ENCODE measurements at regions not wholly inside any gene's neighbourhood (a gene's known extent, or its start where the extent isn't known, plus 50 kb on each side); places are given as distances from the start of the nearest gene placed in this dataset.

DNA sequence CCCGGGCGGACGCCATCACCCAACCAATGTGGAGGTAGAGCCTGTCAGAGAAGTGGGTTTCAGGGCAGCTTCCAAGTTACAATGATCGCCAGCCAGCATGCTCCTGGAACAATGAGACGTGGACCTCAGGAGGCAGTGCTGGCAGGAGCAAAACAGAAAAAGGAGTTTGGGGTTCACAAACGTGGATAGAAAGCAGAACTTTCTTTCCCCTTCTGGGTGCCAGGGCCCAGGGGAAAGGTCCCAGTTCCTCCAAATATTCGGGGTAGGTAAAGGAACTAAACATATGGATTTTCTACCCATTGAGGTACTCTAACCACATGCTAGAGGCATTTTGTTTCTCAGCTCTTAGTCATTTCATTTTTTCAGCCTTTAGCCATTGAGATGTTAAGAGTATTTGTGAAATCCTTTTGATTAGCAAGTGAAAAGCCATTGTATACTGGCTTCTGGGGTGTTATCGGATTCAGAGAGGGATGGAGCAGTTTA lies 488.4 kb upstream of the ADGRL2 start:
- FAIRE-seq (no peak), DNase-seq (no peak)
- Histone ChIP-seq H3K4me3 (ENCODE audit: low read length in 3 of 3) (no peak overlapping the region), H3K27ac (ENCODE audit: low read depth in 2 of 2, low read length in 2 of 2) (no peak overlapping the region), H3K4me1 (ENCODE audit: control insufficient read depth in 2 of 3, insufficient read depth in 2 of 3, low read depth in 1 of 3, low read length in 3 of 3) (no peaks in the 10 kb centered on the region), H3K27me3 (ENCODE audit: control insufficient read depth, insufficient read depth, low read length) (no peaks in the 10 kb centered on the region), H3K9ac (ENCODE audit: low read length in 3 of 3) (no peak overlapping the region), H3K9me3 (ENCODE audit: control insufficient read depth in 2 of 3, insufficient read depth in 1 of 3, low read length in 3 of 3) (no peaks in the 10 kb centered on the region), H3K36me3 (ENCODE audit: control insufficient read depth in 2 of 3, insufficient read depth in 3 of 3, low read length in 3 of 3) (no peaks in the 10 kb centered on the region)
- no peak for TF ChIP-seq CTCF (IDR thresholded peaks at IDR 0.05; ENCODE audit: borderline replicate concordance, extremely low read depth, insufficient read depth)
- intact Hi-C loops (cut with DNase I), result no loop called here

DNA sequence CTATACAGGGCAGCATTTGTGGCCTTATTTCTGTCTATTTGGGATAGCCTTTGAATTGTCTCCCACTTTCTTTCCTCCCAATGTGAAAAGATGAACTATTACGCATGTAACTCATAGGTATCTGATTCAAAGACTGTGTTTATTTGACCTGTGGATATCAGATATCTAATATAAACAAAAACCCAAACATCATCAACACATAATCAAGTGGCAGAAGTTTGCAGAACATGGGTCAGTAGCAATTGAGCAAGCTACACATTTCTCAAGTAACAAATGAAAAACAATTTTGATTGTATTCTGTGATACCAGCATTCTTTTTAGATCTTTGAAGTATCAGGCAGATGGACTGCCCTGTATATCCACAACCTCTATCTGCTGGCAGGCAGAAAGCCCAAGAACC lies 490.5 kb upstream of the ADGRL2 start:
- DNase-seq (no peak), FAIRE-seq (no peak)
- Histone ChIP-seq H3K9me3 (ENCODE audit: control insufficient read depth in 2 of 3, insufficient read depth in 1 of 3, low read length in 3 of 3) (no peaks in the 10 kb centered on the region), H3K9ac (ENCODE audit: low read length in 3 of 3) (no peak overlapping the region), H3K27ac (ENCODE audit: low read depth in 2 of 2, low read length in 2 of 2) (no peak overlapping the region), H3K4me1 (ENCODE audit: control insufficient read depth in 2 of 3, insufficient read depth in 2 of 3, low read depth in 1 of 3, low read length in 3 of 3) (no peaks in the 10 kb centered on the region), H3K36me3 (ENCODE audit: control insufficient read depth in 2 of 3, insufficient read depth in 3 of 3, low read length in 3 of 3) (no peaks in the 10 kb centered on the region), H3K4me3 (ENCODE audit: low read length in 3 of 3) (no peak overlapping the region), H3K27me3 (ENCODE audit: control insufficient read depth, insufficient read depth, low read length) (no peaks in the 10 kb centered on the region)
- intact Hi-C loops (cut with DNase I), result no loop called here
- TF ChIP-seq CTCF (IDR thresholded peaks at IDR 0.05; ENCODE audit: borderline replicate concordance, extremely low read depth, insufficient read depth), result no peak

DNA sequence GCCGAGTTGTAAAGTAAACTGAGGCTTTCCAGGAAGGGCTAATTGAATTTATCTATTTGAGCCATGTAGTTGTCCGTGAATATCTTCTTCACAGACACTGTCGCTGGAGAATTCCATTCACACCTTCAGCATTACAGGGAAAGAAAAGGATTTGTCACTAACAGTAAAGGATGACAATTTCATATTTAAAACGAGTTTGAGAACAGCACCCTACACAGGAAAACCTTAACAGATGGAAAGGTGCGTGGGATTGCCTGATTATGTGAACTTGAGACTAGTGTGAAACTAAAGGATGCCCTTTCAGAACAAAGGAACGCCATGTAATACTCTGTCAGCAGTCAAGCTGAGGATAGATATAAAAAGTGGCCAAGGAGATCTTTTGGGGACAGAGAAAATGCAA lies 492.5 kb upstream of the ADGRL2 start:
- intact Hi-C loops (cut with DNase I), result no loop called here
- no peak for FAIRE-seq
- no peak overlapping the region for H3K27ac ChIP-seq (ENCODE audit: low read depth in 2 of 2, low read length in 2 of 2)

More for the DNA sequence above, 492.5 kb upstream of the ADGRL2 start:
- TF ChIP-seq CTCF (IDR thresholded peaks at IDR 0.05; ENCODE audit: borderline replicate concordance, extremely low read depth, insufficient read depth), result no peak
- Histone ChIP-seq H3K36me3 (ENCODE audit: control insufficient read depth in 2 of 3, insufficient read depth in 3 of 3, low read length in 3 of 3) (no peaks in the 10 kb centered on the region), H3K9me3 (ENCODE audit: control insufficient read depth in 2 of 3, insufficient read depth in 1 of 3, low read length in 3 of 3) (no peaks in the 10 kb centered on the region), H3K4me3 (ENCODE audit: low read length in 3 of 3) (no peak overlapping the region), H3K27me3 (ENCODE audit: control insufficient read depth, insufficient read depth, low read length) (no peaks in the 10 kb centered on the region), H3K9ac (ENCODE audit: low read length in 3 of 3) (no peak overlapping the region), H3K4me1 (ENCODE audit: control insufficient read depth in 2 of 3, insufficient read depth in 2 of 3, low read depth in 1 of 3, low read length in 3 of 3) (no peaks in the 10 kb centered on the region)
- peak in 1 of 5 donors; percentile 17 for DNase-seq

Measured in kidney (tissue), 13 donors.